GM12878 (cell line): ENCODE measurements at regions not wholly inside any gene's neighbourhood (a gene's known extent, or its start where the extent isn't known, plus 50 kb on each side); places are given as distances from the start of the nearest gene placed in this dataset.
A peak's percentile ranks its signal among the peaks of the same experiment; 100 is the strongest.

Source experiments
- CBX5 ChIP-seq: sonication (generic); IDR thresholded peaks from 2 replicates; pipeline ENCODE4 v1.6.1; 2016; ENCODE audit warnings: low read depth, moderate library complexity, mild to moderate bottlenecking, inconsistent platforms
- CREM ChIP-seq: IDR thresholded peaks from 2 replicates; pipeline ENCODE4 v1.6.1; 2014; ENCODE audit warnings: antibody characterized with exemption, low read depth
- CTCF ChIP-seq, 3 experiments: IDR thresholded peaks in 2 of 3; conservative IDR thresholded peaks in 1 of 3; 2 replicates each; pipeline ENCODE4 v1.5.1; 2011; ENCODE audit warnings: low read depth in 3 of 3, low read length in 3 of 3, mild to moderate bottlenecking in 3 of 3, control low read depth in 2 of 3, moderate library complexity in 2 of 3, inconsistent platforms in 1 of 3, mixed read lengths in 1 of 3; ENCODE audit not compliant: control insufficient read depth in 2 of 3, insufficient read depth in 1 of 3; ENCODE audit errors: extremely low read depth in 1 of 3
- ESRRA ChIP-seq: IDR thresholded peaks from 2 replicates; pipeline ENCODE4 v1.6.1; 2012; ENCODE audit warnings: mild to moderate bottlenecking, low read length, improper control_type of control experiment
- FOS ChIP-seq: IDR thresholded peaks from 3 replicates; pipeline ENCODE4 v1.6.1; 2011; ENCODE audit warnings: borderline replicate concordance; ENCODE audit not compliant: insufficient read length; ENCODE audit errors: extremely low read depth
- MTA3 ChIP-seq: IDR thresholded peaks from 2 replicates; pipeline ENCODE4 v1.6.1; 2012; ENCODE audit warnings: low read length, inconsistent platforms, borderline replicate concordance
- NR2F1 ChIP-seq: fragments of 450-650 bp; conservative IDR thresholded peaks from 2 replicates; pipeline ENCODE4 v1.6.1; 2017; ENCODE audit warnings: mild to moderate bottlenecking
- PAX8 ChIP-seq: fragments of 450-650 bp; IDR thresholded peaks from 2 replicates; pipeline ENCODE4 v1.6.1; 2017; ENCODE audit warnings: mild to moderate bottlenecking, moderate library complexity
- RCOR1 ChIP-seq: conservative IDR thresholded peaks from 2 replicates; pipeline ENCODE4 v1.6.1; 2012; ENCODE audit warnings: low read depth, low read length, improper control_type of control experiment
- STAT1 ChIP-seq: fragments of 450-650 bp; conservative IDR thresholded peaks from 2 replicates; pipeline ENCODE4 v1.6.1; 2014; ENCODE audit warnings: antibody characterized with exemption, mild to moderate bottlenecking
- WRNIP1 ChIP-seq: IDR thresholded peaks from 2 replicates; pipeline ENCODE4 v1.6.1; 2011; ENCODE audit warnings: low read depth, low read length, improper control_type of control experiment, borderline replicate concordance
- YY1 ChIP-seq: IDR thresholded peaks from 2 replicates; pipeline ENCODE4 v1.6.1; 2011; ENCODE audit warnings: low read depth, mild to moderate bottlenecking, low read length
- ZBTB11 ChIP-seq: fragments of 450-650 bp; formaldehyde crosslinking; IDR thresholded peaks from 2 replicates; pipeline ENCODE4 v1.5.0; 2022; ENCODE audit warnings: mild to moderate bottlenecking, missing genetic modification characterization
- ZNF687 ChIP-seq: fragments of 450-650 bp; IDR thresholded peaks from 2 replicates; pipeline ENCODE4 v1.6.1; 2017; ENCODE audit warnings: mild to moderate bottlenecking, moderate library complexity
- TF ChIP-seq, protein P1 (sequence below): fragments of 450-650 bp; formaldehyde crosslinking; IDR thresholded peaks from 2 replicates; pipeline ENCODE4 v1.4.0; 2020; ENCODE audit warnings: mild to moderate bottlenecking, moderate library complexity
- TF ChIP-seq, protein P2 (sequence below): fragments of 450-650 bp; IDR thresholded peaks from 2 replicates; pipeline ENCODE4 v1.6.1; 2017; ENCODE audit warnings: borderline replicate concordance

DNA sequence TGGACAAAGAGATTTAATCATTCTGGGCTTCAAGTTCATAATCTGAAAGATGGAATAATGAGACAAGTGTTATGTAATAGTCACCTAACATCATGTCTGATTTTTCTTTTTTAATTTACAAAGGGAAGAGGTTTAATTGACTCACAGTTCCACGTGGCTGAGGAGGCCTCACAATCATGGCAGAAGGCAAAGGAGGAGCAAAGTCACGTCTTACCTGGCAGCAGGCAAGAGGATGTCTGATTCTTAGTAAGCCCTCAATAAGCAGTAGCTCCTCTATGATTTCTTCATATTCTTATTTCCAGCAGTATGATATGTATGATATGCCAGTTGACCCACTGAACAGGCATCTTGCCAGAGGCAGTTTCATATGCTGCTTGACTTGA lies 152.7 kb downstream of the S1PR1 start (continued):
- no peak for TF ChIP-seq ZNF687
- TF ChIP-seq ESRRA: no peak
- TF ChIP-seq ZBTB11 (CRISPR knock-in tag): no peak
- no peak for TF ChIP-seq CTCF (IDR thresholded peaks at IDR 0.05 in 2 of 3, conservative IDR thresholded peaks at IDR 0.05 in 1 of 3; ENCODE audit: control insufficient read depth in 2 of 3, extremely low read depth in 1 of 3, insufficient read depth in 1 of 3, low read depth in 3 of 3, low read length in 3 of 3)
- TF ChIP-seq CREM: no peak
- TF ChIP-seq STAT1: no peak
- no peak for TF ChIP-seq MTA3
- TF ChIP-seq, protein P1, sequence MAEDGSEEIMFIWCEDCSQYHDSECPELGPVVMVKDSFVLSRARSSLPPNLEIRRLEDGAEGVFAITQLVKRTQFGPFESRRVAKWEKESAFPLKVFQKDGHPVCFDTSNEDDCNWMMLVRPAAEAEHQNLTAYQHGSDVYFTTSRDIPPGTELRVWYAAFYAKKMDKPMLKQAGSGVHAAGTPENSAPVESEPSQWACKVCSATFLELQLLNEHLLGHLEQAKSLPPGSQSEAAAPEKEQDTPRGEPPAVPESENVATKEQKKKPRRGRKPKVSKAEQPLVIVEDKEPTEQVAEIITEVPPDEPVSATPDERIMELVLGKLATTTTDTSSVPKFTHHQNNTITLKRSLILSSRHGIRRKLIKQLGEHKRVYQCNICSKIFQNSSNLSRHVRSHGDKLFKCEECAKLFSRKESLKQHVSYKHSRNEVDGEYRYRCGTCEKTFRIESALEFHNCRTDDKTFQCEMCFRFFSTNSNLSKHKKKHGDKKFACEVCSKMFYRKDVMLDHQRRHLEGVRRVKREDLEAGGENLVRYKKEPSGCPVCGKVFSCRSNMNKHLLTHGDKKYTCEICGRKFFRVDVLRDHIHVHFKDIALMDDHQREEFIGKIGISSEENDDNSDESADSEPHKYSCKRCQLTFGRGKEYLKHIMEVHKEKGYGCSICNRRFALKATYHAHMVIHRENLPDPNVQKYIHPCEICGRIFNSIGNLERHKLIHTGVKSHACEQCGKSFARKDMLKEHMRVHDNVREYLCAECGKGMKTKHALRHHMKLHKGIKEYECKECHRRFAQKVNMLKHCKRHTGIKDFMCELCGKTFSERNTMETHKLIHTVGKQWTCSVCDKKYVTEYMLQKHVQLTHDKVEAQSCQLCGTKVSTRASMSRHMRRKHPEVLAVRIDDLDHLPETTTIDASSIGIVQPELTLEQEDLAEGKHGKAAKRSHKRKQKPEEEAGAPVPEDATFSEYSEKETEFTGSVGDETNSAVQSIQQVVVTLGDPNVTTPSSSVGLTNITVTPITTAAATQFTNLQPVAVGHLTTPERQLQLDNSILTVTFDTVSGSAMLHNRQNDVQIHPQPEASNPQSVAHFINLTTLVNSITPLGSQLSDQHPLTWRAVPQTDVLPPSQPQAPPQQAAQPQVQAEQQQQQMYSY (CRISPR knock-in tag): 0 out of 2 replicates have a peak, but pooled peaks have one; percentile 48
- no peak for TF ChIP-seq PAX8
- 0 out of 2 replicates have a peak, but pooled peaks have one; percentile 2 for TF ChIP-seq NR2F1
- TF ChIP-seq WRNIP1: no peak
- TF ChIP-seq, protein P2, sequence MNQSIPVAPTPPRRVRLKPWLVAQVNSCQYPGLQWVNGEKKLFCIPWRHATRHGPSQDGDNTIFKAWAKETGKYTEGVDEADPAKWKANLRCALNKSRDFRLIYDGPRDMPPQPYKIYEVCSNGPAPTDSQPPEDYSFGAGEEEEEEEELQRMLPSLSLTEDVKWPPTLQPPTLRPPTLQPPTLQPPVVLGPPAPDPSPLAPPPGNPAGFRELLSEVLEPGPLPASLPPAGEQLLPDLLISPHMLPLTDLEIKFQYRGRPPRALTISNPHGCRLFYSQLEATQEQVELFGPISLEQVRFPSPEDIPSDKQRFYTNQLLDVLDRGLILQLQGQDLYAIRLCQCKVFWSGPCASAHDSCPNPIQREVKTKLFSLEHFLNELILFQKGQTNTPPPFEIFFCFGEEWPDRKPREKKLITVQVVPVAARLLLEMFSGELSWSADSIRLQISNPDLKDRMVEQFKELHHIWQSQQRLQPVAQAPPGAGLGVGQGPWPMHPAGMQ: no peak
- no peak for TF ChIP-seq FOS
- 0 out of 2 replicates have a peak, but pooled peaks have one; percentile 12 for TF ChIP-seq YY1
- TF ChIP-seq CBX5: no peak
- TF ChIP-seq RCOR1: no peak
